Left renal cortex interstitium (tissue), 4 donors: ENCODE measurements at regions not wholly inside any gene's neighbourhood (a gene's known extent, or its start where the extent isn't known, plus 50 kb on each side); places are given as distances from the start of the nearest gene placed in this dataset.

ENCODE experiments used
- DNase-seq, 4 donors: peaks; one replicate each; pipeline ENCODE4 v3.0.0-alpha.2; 2013; ENCODE audit warnings: low read depth in 4 of 4, low spot score in 2 of 4, missing footprints in 1 of 4

DNA sequence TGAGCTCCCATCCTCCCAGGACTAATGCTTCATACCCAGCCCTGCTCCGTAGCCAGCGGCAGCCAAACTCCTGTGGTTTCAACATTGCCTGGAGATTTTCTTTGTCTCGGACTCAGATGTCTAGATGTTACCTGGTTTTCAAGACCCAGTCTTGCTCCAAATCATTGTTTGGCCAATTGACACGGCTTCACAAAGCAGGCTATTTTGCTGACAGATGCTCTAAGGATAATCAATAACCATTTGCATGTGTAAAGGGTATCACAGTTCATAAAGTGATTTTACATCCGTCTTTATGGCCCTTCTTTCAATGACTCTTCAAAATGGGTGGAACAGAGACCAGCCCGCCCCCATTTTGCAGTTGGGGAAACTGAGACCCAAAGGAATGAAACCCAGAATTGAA lies 153.4 kb downstream of the SALL1 start:
- DNase-seq = no peak

DNA sequence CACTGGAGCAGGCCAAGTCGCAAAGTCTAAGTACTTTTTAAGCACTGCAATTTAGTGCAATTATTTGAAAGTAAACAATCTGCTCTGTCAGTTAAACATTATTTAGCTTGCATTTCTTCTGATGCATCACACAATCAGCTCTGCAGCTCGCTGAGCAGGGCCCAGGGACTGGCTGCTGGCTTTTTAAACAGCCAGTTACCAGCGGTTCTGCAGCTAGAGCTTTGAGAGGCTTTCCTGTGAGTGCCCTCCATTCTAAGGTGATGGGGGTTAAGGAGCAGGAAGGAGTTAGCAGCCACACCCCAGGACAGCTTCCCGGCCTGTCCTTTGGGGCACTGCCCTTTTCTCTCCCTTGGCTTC lies 154.3 kb downstream of the SALL1 start:
- no peak for DNase-seq

DNA sequence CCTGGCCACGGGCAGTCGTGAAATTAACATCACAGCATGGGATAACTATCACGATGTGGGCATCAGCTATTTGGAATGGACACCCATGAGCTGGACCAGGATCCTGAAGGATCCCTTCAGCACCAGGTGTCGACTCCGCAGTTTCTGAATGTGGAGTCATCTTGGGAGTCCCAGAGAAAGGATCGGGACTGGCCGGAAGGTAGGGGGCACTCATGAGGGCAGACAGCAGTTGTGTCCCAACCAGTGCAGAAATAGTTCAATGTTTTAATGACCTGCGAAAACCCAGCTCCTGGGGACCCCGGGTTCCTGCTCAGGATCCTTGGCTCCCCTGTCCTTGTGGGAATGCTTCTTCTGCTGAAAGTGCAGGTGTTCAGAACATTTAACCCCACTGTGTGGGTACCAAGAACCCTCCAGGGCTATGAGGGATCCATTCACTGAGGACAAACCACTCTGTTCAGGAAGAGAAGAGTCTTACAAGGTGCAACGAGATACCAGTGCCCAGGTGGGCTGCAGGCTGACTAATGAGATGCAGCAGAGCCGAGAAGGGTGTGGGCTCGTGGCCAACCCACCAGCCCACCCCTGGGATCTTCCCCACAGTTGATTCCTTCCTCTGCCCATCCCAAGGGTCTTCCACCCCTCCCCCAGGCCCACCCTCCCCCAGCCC lies 154.8 kb downstream of the SALL1 start:
- no peak for DNase-seq

DNA sequence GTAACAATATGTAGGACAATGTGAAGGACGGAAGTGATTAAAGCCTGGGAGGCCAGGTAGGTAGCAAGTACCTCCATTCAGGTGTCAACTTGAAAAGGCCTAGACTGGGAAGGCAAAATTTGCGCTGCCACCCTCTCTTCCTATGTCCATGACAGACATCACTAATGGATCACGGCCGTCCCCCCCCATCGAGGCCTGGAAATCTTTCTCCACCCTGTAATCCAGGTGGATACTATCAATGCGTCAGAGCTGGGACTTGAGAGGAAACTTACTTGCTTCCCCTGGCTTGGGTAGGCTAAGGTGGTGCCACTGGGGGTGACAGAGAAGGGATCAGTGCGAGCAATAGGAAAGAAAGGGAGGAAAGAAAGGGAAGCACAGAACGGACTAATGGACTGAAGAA lies 156.1 kb downstream of the SALL1 start:
- no peak for DNase-seq

DNA sequence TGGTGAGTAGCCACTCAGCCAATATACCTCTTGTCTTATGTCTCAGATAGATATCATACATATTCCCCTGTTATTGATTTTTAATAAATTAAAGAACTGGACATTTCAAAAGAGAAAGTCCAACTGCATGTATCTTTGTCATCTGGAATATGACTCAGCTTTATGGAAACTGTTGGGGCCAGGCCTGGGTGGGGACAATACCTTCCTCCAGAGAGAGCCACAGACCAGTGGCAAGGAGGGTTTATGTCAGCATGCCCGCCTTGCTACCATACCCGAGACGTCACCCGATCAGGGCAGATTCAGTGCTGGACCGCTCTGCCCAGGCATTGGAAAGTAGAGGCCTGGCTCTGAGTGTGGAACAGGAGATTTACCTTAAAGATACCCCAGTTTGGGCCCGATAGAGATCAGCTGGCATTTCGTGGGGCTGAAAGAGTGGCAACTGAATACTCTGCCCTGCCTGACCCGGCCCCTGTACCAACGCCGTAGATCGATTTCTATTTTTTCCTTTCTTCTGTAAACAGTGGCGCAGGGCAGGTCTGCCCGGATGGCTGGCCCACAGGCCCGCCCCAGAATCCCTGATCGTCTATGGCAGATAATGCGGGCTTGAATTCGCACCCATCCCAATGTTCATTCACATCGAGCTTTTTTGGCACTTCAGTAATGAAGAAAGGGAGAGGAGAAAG lies 158.6 kb downstream of the SALL1 start:
- DNase-seq = no peak

DNA sequence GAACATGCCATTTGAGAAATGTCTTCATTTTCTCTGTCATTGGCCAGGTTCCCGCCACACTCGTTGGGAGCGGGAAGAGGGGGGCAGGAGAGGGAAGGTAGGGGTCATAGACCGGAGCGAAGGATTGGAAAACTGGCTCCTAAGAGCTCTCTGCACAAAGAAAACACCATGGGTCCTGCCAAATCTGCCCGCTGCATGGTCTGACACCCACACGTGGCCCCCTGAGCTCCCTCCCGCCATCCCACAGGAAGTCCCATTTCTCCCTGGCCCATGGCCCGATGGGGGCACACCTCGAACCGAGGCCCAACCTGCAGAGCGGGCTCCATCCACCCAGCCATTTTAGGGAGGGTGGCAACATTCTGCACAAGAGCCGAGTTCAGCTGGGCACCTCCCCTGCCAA lies 159.6 kb downstream of the SALL1 start:
- no peak for DNase-seq

DNA sequence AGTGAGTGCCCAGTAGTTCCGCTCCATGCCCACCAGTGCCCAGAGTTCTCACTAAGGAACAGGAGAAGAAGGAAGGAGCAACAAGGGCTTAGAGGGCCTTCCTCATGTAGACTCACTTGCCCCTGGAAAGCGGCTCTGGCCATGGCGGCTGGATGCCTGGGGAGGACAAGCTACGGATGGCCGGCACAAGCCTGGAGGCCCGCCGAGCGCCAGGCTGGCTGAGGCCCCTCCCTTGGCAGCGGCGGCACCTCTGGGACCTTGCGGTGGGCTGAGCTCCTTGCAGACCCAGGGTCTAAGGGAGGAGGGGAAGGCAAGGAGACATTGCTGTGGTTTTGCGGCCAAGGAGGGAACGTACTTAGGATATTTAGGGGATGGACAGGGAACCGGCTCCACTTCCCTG lies 160.1 kb downstream of the SALL1 start:
- DNase-seq = no peak

DNA sequence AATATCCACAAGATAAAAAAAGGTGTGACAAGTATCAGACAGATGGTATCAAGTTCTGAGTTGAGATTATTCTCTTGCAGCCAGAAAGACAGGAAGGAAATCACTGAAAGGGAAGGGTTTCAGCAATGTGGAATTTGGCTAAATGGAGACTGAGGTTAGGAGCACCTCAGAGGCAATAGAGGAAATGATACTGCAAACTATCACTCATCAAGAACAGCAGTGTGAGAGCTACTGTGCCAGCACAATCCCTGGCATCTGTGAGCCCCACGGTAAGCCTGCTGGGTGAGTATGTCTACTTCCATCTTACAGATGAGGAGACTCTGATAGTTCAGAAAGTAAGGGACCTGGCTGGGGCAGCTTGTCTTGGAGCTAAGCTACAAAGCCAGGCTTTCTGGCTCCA lies 162.0 kb downstream of the SALL1 start:
- no peak for DNase-seq

DNA sequence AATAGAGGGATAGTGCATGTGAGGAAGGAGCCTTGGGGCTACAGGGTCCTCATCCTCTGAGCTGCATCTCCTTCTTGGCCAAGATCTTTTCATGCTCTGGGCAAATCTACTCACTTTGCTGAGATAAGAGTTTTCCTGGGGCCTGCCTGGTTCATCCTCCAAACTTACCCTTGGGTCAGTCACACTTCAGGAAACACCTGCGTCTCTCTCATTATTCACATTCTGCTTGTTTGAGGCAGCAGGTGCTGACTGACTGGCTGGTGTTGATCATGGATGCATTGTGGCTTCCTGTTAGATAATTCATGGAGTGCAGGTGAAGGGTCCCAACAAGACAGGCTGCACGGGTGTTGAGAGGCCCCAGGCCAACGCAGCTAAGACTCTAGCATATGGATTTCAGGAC lies 162.6 kb downstream of the SALL1 start:
- DNase-seq = no peak

DNA sequence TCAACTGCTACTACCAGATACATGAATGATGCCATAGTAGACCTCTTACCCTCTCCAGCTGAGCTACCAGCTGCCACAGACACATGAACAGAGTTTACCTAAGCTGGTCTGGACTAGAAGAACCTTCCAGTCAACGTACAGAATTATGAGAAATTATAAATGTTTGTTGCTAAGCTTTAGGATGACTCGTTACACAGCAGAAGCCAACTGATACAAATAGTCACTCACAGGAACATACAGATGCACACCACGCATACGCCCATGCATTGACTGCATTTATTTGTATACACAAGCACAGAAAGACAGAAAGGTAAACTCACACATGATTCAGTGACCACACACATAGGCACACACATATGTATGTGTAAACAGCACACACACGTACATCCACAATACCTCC lies 164.6 kb downstream of the SALL1 start:
- DNase-seq = no peak

DNA sequence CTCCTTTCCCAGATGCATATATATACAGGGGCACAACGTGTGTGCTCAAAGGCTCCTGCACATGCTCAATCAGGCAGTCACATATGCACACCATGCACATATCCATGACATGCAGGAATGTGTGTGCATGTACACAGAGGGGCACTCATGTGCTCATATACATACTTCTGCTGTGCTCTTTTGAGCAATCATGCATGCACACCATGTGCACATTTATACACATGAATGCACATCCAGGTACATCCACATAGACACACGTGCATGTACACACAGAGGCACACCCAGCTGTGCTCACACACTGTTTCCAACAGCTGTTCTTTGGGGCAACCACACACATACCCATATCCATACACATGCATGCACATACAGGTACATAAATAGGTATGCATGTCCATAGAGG lies 165.3 kb downstream of the SALL1 start:
- no peak for DNase-seq

DNA sequence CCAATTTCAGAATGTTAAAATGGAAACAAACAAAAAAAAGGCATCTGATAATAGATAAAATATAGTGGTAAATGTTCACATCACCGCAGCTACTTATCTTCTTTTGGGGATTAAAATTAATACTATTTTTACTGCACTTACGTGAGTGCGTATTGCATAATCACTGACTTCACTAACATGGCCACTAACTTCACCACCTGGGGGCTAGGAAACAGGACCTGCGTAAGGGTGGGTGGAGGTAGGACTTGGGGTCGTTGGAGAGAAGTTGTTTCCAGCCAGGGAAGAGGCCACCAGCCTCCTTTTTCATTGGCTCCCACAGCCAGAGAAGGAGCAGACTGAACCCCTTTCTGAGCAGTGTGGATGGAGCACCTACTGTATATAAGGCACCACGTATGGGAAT lies 166.4 kb downstream of the SALL1 start:
- no peak for DNase-seq

DNA sequence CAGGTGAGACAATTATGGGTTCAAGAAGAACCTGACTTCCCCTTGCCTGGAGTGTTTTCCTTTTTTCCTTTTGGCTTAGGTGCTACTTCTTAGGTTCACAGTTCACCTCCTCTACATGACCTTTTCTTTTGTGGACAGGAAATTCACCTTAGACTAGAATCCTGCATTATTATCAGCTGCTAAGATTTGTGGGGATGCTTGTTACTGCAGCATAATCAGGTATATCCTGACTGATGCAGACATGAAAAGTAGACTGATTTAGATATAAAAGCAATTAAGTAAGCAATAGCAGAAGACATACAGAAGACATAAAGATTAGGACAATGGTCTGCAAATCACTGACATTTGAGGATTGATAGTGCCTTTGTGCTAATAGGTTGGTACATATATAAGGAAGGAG lies 168.3 kb downstream of the SALL1 start:
- DNase-seq = no peak

DNA sequence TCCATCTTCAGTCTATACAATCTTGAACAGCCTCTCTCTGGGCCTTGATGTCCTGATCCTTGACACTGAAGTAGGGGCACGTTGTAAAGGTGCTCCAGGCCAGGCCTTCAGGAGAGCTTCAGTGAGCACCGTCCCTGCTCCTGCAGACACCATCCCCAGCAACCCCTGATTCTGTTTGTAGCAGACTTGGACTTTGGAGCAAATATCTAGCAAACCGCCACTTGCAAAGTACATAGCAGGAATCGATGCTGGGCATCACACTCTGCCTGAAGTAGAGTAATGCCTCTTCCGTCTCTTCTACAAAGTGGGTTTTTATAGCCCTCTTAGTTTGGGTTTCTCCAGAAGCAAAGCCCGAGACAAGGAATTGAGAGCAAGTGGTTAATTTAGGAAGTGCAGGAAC lies 169.1 kb downstream of the SALL1 start:
- no peak for DNase-seq

DNA sequence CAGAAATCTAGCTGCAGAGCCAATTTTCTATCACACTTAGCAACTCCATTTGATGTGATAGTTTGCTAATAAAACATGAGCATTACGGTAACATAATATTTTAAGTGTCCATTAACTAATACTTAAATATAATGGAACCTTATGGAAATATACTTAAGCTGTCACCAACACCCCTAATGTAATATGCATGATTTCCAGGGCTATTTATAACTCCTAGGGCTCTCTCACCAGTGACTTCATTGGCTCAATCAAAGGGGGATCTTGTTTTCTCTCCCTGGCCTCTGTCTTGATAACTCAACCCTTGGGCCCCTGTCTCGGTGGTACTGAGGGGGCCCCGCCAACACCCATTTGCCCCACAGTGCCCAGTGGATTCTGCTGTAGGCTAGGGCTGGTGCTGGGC lies 170.4 kb downstream of the SALL1 start:
- no peak for DNase-seq

DNA sequence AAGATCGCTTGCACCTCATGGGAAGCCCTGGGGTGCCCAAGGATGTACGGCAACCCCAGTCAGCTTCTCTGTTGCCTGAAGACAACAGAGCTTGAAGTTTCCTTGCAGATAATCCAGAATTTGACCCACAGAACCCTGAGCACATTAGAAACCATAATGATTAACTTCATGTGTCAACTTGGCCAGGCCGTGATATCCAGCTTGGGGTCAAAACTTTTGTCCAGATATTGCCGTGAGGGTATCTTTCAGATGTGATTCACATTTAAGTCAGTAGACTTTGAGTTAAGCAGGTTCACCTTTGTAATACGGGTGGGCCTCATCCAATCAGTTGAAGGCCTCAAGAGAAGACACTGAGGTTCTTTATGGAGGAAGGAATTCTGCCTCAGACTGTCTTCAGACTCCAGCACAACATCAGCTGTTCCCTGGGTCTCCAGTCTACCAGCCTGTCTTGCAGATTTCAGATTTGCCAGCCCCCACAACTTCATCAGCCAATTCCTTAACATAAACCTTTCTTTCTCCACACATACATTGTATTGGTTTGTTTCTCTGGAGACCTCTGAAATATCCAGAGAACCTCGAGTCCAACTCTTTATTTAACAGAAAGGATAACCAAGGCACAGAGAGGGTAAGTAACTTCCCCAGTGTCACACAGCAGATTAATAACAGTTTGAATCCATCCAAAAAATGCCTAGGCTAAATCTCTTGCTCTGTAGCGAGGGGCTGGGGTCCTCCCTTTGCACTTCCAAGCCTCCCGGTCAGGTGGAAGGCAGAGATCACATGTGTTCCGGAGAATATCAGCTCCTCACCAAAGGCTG lies 171.1 kb downstream of the SALL1 start:
- DNase-seq = no peak

DNA sequence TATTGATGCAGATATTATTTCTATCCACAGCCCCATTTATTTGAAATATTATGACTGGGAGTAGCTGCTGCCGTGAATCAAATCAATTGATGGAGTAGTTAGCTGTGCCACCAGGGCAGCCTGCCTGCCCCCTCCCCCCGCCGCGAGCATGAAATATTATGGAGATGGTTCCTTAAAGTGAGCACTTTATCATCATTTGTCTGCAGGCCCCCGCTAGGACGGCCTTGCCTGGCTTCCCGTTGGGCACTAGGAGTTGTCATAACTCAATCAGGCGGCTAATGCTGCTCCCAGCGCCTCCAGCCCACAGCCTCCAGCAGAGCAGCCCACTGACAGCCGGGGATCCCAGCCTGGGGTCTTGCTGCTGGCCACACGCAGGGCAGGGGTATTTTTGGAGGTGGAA lies 173.9 kb downstream of the SALL1 start:
- DNase-seq = no peak

DNA sequence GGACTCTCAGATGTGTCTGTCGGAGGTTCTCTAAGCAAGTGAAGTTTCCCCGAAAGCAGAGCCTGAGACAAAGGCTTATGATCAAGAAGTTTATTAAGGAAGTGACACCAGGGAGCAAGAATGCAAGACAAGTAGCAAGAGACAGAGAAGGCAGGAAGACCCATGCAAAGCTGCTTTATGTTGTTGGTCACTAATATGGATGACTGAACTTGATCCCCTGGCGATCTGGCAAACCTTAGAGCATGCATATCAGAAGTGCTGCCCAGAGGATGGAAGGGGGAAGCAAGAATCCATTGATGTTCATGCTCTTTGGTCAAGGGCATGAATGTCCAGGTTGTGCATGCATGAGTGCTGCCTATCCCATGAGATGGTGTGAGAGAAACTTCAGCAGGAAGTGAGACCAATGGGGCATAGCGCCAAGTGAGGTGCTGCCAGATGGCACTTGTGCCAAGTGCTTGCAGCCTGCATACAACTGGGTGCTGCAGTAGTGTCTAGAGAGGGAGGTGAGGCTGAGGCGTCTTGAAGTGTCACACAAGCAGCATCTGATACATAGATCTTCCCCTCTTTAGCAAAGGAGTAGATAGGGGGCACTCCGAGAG lies 176.5 kb downstream of the SALL1 start:
- no peak for DNase-seq

DNA sequence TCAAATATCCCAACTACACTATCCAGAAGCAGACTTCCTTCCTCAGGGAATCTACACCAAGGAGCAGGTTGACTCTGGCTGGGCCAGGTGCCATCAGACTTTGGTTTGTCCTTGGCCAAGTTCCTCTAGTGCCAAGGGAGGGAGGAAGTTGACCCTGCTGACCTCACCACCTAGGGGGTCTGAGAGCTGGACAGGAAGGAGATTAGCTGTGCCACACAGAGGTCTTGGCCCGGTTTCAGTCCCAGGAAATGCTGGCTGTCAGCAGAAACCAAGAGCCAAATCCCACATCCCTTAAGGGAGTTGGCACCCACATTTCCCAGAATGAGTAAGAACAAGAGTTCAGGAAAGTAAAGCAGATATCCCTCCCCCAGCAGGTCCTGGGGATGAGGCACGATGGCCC lies 178.2 kb downstream of the SALL1 start:
- DNase-seq = no peak

DNA sequence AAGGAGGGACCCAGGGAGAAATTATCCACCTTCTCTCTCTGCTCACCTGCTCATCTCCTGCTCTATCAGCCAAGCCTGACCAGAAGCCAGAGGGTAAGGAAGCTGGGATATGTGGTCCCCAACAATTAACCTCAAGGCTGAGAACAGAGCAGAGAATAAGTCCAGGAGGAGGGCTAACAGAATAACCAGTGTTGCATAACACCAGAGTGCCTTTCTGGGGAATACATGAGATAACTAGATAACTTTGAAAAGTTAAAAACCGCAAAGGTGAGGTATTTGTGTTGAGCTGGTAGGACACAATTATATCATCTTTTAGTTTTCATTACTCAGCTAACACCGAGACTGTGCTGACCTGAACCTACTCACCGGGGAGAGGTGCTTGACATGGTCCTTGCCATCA lies 180.8 kb downstream of the SALL1 start:
- no peak for DNase-seq

DNA sequence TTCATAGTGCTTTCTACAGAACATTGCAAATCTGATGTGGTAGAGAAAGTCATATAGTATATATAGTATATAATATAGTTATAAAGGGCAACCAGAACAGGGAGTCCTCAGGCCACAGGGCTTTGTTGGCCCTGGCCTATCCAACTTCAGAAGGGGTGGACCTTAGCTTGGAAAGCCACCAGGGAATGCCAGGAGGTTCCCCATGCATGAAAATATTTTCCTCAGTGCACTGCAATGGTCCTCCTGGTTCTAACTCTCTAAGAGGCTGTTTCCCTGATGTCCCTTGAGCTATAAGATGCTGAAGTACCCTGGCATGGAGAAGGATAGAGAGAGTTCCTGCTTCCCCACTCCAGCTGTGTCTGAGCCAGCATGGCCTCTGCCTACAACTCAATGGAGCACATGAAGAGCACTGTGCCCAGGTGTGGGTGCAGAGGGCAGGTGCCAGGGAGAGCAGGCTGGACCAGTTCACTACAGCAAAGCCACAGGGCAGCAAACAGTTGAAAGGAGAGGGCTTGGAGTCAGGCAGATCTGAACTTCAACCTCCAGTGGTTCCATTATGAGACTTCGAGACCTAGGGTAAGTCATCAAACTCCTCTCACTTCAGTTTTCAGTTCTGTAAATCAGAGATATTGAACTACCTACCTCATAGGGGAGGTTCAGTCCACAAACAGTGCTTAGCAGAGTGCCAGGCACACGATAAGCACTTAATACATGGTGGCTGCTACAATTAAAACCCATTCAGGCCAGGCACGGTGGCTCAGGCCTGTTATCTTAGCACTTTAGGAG lies 183.1 kb downstream of the SALL1 start:
- no peak for DNase-seq
